HepG2 (cell line): ENCODE measurements at regions not wholly inside any gene's neighbourhood (a gene's known extent, or its start where the extent isn't known, plus 50 kb on each side); places are given as distances from the start of the nearest gene placed in this dataset.

Experiments
- ATAC-seq: fragments of 200-7000 bp; cut with Tn5 transposase; 3 replicates; pipeline ENCODE4 v1.9.1; 2020; ENCODE audit warnings: mild to moderate bottlenecking, moderate library complexity
- BruUV-seq: library from RNA; stranded (reverse); fragments of 400-500 nt; replicated peaks from 2 replicates; lab custom pipeline; 2021; lab: Mats Ljungman, UMichigan
- CTCF ChIA-PET: fragments of 300-600 bp; formaldehyde crosslinking; extraction: SDS; loops from one replicate; lab custom pipeline; 2021; ENCODE audit warnings: low total read pairs, inconsistent platforms, low intra/inter-chr PET ratio; lab: Yijun Ruan, JAX
- POLR2A ChIA-PET: fragments of 350-600 bp; sonication (Branson Sonifier 250); formaldehyde crosslinking; loops from one replicate; lab custom pipeline; 2020; ENCODE audit warnings: antibody characterized with exemption, inconsistent platforms; lab: Yijun Ruan, JAX
- DNase-seq: peaks from one replicate; pipeline ENCODE4 v3.0.0-alpha.2; 2015; ENCODE audit warnings: low spot score
- FAIRE-seq: peaks from 3 replicates; lab custom pipeline; 2011; peaks lifted over from hg19 to GRCh38; lab: Jason Lieb, UNC
- H2AFZ ChIP-seq: one replicate; pipeline ENCODE4 v1.6.1; 2011; ENCODE audit warnings: low read length, inconsistent platforms
- H3K27ac ChIP-seq: fragments of 300-600 bp; 3 replicates; pipeline ENCODE4 v1.8.0; 2011; ENCODE audit warnings: mixed run types, mild to moderate bottlenecking, mixed read lengths, low read length, inconsistent platforms; ENCODE audit not compliant: insufficient read depth; ENCODE audit errors: extremely low read length
- H3K27me3 ChIP-seq, 2 experiments: fragments of 200-600 bp in 1 of 2; 2 replicates in 1 of 2; 3 replicates in 1 of 2; pipeline versions ENCODE4 v1.6.0 to v1.8.0; 2011; ENCODE audit warnings: low read length in 2 of 2, mild to moderate bottlenecking in 2 of 2, moderate library complexity in 2 of 2, inconsistent platforms in 1 of 2; ENCODE audit not compliant: insufficient read depth in 2 of 2, control insufficient read depth in 1 of 2
- H3K36me3 ChIP-seq, 2 experiments: fragments of 200-600 bp in 1 of 2; replicated peaks in 1 of 2; 2 replicates in 1 of 2; 3 replicates in 1 of 2; pipeline versions ENCODE4 v1.5.1 to v1.8.0; 2011; ENCODE audit warnings: low read length in 2 of 2, inconsistent platforms in 1 of 2; ENCODE audit not compliant: insufficient read depth in 2 of 2, control insufficient read depth in 1 of 2
- H3K4me1 ChIP-seq: 2 replicates; pipeline ENCODE4 v1.5.1; 2012; ENCODE audit warnings: low read length, inconsistent platforms; ENCODE audit not compliant: insufficient read depth
- H3K4me2 ChIP-seq: 2 replicates; pipeline ENCODE4 v1.6.0; 2011; ENCODE audit warnings: low read depth, low read length, inconsistent platforms
- H3K4me3 ChIP-seq, 3 experiments: fragments of 200-600 bp in 1 of 3; sonication (generic), shearing (Covaris generic) in 1 of 3; replicated peaks in 1 of 3; 2 replicates each; pipeline ENCODE4 v1.5.1; 2011 to 2016; ENCODE audit warnings: low read length in 3 of 3, inconsistent platforms in 2 of 3, low read depth in 2 of 3, mild to moderate bottlenecking in 2 of 3, control low read depth in 1 of 3, mixed read lengths in 1 of 3; ENCODE audit not compliant: insufficient read depth in 1 of 3
- H3K79me2 ChIP-seq: one replicate; pipeline ENCODE4 v1.6.1; 2011; ENCODE audit warnings: low read length, inconsistent platforms; ENCODE audit not compliant: insufficient read depth
- H3K9ac ChIP-seq: 2 replicates; pipeline ENCODE4 v1.6.0; 2011; ENCODE audit warnings: mild to moderate bottlenecking, low read depth, low read length, inconsistent platforms; ENCODE audit not compliant: insufficient read depth
- H3K9me3 ChIP-seq: 2 replicates; pipeline ENCODE4 v1.5.1; 2012; ENCODE audit warnings: mild to moderate bottlenecking, low read length
- H4K20me1 ChIP-seq: 2 replicates; pipeline ENCODE4 v1.6.0; 2011; ENCODE audit warnings: inconsistent platforms, mild to moderate bottlenecking, low read length, moderate library complexity; ENCODE audit not compliant: insufficient read depth
- ARID2 ChIP-seq: sonication (generic); formaldehyde crosslinking; IDR thresholded peaks from 2 replicates; pipeline ENCODE4 v1.8.1; 2022; ENCODE audit warnings: mild to moderate bottlenecking, missing genetic modification reagents, borderline replicate concordance
- HCFC1 ChIP-seq: fragments of 150-350 bp; IDR thresholded peaks from 2 replicates; pipeline ENCODE4 v1.6.1; 2014; ENCODE audit warnings: low read depth, low read length
- HOXD1 ChIP-seq: sonication (generic); formaldehyde crosslinking; IDR thresholded peaks from 2 replicates; pipeline ENCODE4 v1.5.0; 2020; ENCODE audit warnings: missing genetic modification reagents
- SALL1 ChIP-seq: sonication (generic); formaldehyde crosslinking; IDR thresholded peaks from 2 replicates; pipeline ENCODE4 v1.8.0; 2022; ENCODE audit warnings: mild to moderate bottlenecking, missing genetic modification reagents
- SNAI1 ChIP-seq: sonication (generic); formaldehyde crosslinking; IDR thresholded peaks from 2 replicates; pipeline ENCODE4 v1.5.0; 2020; ENCODE audit warnings: mild to moderate bottlenecking, missing genetic modification reagents, borderline replicate concordance
- SP1 ChIP-seq, 2 experiments: fragments of 450-650 bp in 1 of 2; sonication (generic) in 1 of 2; formaldehyde crosslinking in 1 of 2; IDR thresholded peaks; 2 replicates each; pipeline versions ENCODE4 v1.4.0 to v1.6.1; 2016 to 2020; ENCODE audit warnings: missing genetic modification reagents in 1 of 2
- ZNF737 ChIP-seq: sonication (generic); formaldehyde crosslinking; IDR thresholded peaks from 2 replicates; pipeline ENCODE4 v1.5.0; 2020; ENCODE audit warnings: missing genetic modification reagents, mild to moderate bottlenecking, borderline replicate concordance
- WGBS: methylation state at CpG from one replicate; pipeline ENCODE4 v1.1.6; 2017; ENCODE audit warnings: low lambda C conversion rate; 5-methylcytosine and 5-hydroxymethylcytosine counted together
- in situ Hi-C: cut with HindIII; loops from 2 replicates; pipeline ENCODE4 v1.10.0; 2017; ENCODE audit warnings: low pct_unique_long_range_greater_than_20kb; ENCODE audit not compliant: extremely low pct_ligation_motif_present
- intact Hi-C: fragments of 100-400 bp; cut with micrococcal nuclease; formaldehyde crosslinking; loops from one replicate; pipeline ENCODE4 v1.10.0; 2022; ENCODE audit not compliant: unreplicated experiment
- TF ChIP-seq, protein P1 (sequence below): sonication (generic); formaldehyde crosslinking; IDR thresholded peaks from 2 replicates; pipeline ENCODE4 v1.8.1; 2023; ENCODE audit warnings: mild to moderate bottlenecking, moderate library complexity, missing genetic modification reagents
- TF ChIP-seq, protein P2 (sequence below): sonication (generic); formaldehyde crosslinking; conservative IDR thresholded peaks from 2 replicates; pipeline ENCODE4 v1.5.0; 2020; ENCODE audit warnings: missing genetic modification reagents
- TF ChIP-seq, protein P3 (sequence below): sonication (generic); formaldehyde crosslinking; IDR thresholded peaks from 2 replicates; pipeline ENCODE4 v1.4.0; 2020; ENCODE audit warnings: missing genetic modification reagents
- TF ChIP-seq, protein P4 (sequence below): IDR thresholded peaks from 2 replicates; pipeline ENCODE4 v1.6.1; 2012; ENCODE audit warnings: low read length, improper control_type of control experiment
- TF ChIP-seq, protein P5 (sequence below): sonication (generic); formaldehyde crosslinking; IDR thresholded peaks from 2 replicates; pipeline ENCODE4 v1.9.0; 2021; ENCODE audit warnings: missing genetic modification reagents, borderline replicate concordance

DNA sequence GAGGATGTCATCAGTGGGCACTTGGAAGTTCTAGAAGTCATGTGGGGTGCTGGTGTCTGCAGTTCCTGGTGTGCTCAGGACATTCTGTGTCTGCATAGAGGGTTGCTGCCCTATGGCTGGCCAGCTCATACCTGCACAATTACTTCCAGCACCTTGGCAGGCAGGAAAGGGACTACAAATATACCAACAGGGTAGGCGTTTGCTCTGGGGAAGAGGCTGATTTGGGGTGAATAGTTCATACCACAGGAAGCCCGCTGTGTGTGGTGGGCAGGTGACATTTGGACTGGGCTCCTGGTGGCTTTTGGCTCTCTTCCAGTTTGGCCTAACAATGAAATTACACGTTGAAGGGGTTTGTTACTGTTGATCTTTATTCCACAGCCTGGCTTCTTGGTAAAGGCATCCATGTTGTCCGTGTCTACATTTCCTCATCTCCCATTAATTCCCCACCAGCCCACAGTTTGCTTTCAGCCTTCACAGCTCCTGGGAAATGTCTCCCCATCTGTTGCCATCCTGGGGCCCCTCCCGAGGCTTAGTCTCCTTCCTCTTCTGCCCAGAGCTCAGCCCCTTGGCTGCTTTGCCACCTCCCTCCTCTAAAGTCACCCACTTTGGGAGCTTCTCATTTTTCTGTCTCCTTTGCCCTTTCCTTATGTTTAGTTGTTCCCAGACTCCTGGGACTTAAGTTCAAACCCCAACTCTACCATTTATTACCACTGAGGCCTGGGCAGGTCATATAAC lies 88.1 kb downstream of the RSPH3 start:
- no peaks in the 10 kb centered on the region; a peak in 2 of 5 replicates for H3K27me3 ChIP-seq
- no peaks in the 10 kb centered on the region for H3K9me3 ChIP-seq
- no peaks in the 10 kb centered on the region for H4K20me1 ChIP-seq
- FAIRE-seq (no peak), ATAC-seq (peak; percentile 35; the same call in 2 of the 3 replicates), DNase-seq (no peak)
- no peak overlapping the region for H3K9ac ChIP-seq
- H2AFZ ChIP-seq = no peak overlapping the region
- intact Hi-C loops (no loop called here), in situ Hi-C loops (no loop called here)
- no TSS peak for BruUV-seq
- peaks cover 8% of the 10 kb centered on the region for H3K4me1 ChIP-seq
- POLR2A ChIA-PET = no interaction called here
- H3K79me2 ChIP-seq = no peaks in the 10 kb centered on the region
- 7% methylated on average over 5 of the region's 5 CpGs for WGBS
- CTCF ChIA-PET = no interaction called here
- H3K27ac ChIP-seq = no peak overlapping the region
- no peak overlapping the region for H3K4me2 ChIP-seq
- H3K36me3 ChIP-seq = no peaks in the 10 kb centered on the region
- H3K4me3 ChIP-seq = no peak overlapping the region
- TF ChIP-seq SP1 (IDR thresholded peaks at IDR 0.05) = no peak
- no peak for TF ChIP-seq SP1 (CRISPR knock-in tag; IDR thresholded peaks at IDR 0.05)
- TF ChIP-seq, protein P1, sequence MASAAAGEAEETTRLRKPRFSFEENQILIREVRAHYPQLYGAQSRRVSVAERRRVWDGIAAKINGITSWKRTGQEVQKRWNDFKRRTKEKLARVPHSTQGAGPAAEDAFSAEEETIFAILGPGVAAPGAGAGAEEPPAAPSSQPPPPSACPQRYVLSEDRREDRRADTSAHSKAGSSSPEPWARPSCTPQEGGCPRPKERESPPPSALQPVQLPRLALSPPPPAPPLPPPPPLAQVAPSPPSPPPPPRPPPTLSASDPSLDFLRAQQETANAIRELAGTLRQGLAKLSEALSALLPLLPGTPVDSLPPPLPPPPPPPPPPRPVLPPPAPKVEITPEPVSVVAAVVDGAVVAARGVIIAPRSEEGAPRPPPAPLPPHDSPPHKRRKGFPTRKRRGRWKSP (CRISPR knock-in tag) = no peak
- no peak for TF ChIP-seq SNAI1 (CRISPR knock-in tag)
- TF ChIP-seq, protein P2, sequence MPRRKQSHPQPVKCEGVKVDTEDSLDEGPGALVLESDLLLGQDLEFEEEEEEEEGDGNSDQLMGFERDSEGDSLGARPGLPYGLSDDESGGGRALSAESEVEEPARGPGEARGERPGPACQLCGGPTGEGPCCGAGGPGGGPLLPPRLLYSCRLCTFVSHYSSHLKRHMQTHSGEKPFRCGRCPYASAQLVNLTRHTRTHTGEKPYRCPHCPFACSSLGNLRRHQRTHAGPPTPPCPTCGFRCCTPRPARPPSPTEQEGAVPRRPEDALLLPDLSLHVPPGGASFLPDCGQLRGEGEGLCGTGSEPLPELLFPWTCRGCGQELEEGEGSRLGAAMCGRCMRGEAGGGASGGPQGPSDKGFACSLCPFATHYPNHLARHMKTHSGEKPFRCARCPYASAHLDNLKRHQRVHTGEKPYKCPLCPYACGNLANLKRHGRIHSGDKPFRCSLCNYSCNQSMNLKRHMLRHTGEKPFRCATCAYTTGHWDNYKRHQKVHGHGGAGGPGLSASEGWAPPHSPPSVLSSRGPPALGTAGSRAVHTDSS (CRISPR knock-in tag) = no peak
- no peak for TF ChIP-seq ZNF737 (CRISPR knock-in tag)
- TF ChIP-seq, protein P3, sequence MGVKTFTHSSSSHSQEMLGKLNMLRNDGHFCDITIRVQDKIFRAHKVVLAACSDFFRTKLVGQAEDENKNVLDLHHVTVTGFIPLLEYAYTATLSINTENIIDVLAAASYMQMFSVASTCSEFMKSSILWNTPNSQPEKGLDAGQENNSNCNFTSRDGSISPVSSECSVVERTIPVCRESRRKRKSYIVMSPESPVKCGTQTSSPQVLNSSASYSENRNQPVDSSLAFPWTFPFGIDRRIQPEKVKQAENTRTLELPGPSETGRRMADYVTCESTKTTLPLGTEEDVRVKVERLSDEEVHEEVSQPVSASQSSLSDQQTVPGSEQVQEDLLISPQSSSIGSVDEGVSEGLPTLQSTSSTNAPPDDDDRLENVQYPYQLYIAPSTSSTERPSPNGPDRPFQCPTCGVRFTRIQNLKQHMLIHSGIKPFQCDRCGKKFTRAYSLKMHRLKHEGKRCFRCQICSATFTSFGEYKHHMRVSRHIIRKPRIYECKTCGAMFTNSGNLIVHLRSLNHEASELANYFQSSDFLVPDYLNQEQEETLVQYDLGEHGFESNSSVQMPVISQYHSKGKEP (CRISPR knock-in tag) = no peak
- TF ChIP-seq HCFC1 = no peak
- TF ChIP-seq, protein P4, sequence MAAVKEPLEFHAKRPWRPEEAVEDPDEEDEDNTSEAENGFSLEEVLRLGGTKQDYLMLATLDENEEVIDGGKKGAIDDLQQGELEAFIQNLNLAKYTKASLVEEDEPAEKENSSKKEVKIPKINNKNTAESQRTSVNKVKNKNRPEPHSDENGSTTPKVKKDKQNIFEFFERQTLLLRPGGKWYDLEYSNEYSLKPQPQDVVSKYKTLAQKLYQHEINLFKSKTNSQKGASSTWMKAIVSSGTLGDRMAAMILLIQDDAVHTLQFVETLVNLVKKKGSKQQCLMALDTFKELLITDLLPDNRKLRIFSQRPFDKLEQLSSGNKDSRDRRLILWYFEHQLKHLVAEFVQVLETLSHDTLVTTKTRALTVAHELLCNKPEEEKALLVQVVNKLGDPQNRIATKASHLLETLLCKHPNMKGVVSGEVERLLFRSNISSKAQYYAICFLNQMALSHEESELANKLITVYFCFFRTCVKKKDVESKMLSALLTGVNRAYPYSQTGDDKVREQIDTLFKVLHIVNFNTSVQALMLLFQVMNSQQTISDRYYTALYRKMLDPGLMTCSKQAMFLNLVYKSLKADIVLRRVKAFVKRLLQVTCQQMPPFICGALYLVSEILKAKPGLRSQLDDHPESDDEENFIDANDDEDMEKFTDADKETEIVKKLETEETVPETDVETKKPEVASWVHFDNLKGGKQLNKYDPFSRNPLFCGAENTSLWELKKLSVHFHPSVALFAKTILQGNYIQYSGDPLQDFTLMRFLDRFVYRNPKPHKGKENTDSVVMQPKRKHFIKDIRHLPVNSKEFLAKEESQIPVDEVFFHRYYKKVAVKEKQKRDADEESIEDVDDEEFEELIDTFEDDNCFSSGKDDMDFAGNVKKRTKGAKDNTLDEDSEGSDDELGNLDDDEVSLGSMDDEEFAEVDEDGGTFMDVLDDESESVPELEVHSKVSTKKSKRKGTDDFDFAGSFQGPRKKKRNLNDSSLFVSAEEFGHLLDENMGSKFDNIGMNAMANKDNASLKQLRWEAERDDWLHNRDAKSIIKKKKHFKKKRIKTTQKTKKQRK = no peak
- no peak for TF ChIP-seq SALL1 (CRISPR knock-in tag)
- TF ChIP-seq ARID2 = no peak
- no peak for TF ChIP-seq HOXD1 (CRISPR knock-in tag)
- TF ChIP-seq, protein P5, sequence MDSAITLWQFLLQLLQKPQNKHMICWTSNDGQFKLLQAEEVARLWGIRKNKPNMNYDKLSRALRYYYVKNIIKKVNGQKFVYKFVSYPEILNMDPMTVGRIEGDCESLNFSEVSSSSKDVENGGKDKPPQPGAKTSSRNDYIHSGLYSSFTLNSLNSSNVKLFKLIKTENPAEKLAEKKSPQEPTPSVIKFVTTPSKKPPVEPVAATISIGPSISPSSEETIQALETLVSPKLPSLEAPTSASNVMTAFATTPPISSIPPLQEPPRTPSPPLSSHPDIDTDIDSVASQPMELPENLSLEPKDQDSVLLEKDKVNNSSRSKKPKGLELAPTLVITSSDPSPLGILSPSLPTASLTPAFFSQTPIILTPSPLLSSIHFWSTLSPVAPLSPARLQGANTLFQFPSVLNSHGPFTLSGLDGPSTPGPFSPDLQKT (CRISPR knock-in tag) = no peak
